WERI-Rb-1 (cell line): ENCODE measurements at regions not wholly inside any gene's neighbourhood (a gene's known extent, or its start where the extent isn't known, plus 50 kb on each side); places are given as distances from the start of the nearest gene placed in this dataset.
A peak's percentile ranks its signal among the peaks of the same experiment; 100 is the strongest.

Experiments
- DNase-seq: peaks from one replicate; pipeline ENCODE4 v3.0.0-alpha.2; 2020
- H3K27ac ChIP-seq: fragments of 250-450 bp; sonication (Bioruptor Pico); 2 replicates; pipeline ENCODE4 v1.5.1; 2020; ENCODE audit warnings: mild to moderate bottlenecking, moderate library complexity
- H3K27me3 ChIP-seq: fragments of 250-450 bp; sonication (Bioruptor Pico); 2 replicates; pipeline ENCODE4 v1.5.1; 2021; ENCODE audit warnings: mild to moderate bottlenecking, low read depth, moderate library complexity; ENCODE audit not compliant: insufficient read depth, severe bottlenecking
- H3K36me3 ChIP-seq: fragments of 250-450 bp; sonication (Bioruptor Pico); 2 replicates; pipeline ENCODE4 v1.5.1; 2020; ENCODE audit warnings: mild to moderate bottlenecking, moderate library complexity
- H3K4me3 ChIP-seq: 2 replicates; pipeline ENCODE4 v1.5.1; 2011; ENCODE audit warnings: low read depth, mild to moderate bottlenecking, control low read depth, low read length
- H3K9me3 ChIP-seq: fragments of 250-450 bp; sonication (Bioruptor Pico); 2 replicates; pipeline ENCODE4 v1.5.1; 2021; ENCODE audit warnings: mild to moderate bottlenecking, moderate library complexity; ENCODE audit not compliant: severe bottlenecking
- TF ChIP-seq, protein P1 (sequence below): IDR thresholded peaks from 2 replicates; pipeline ENCODE4 v1.5.1; 2011; ENCODE audit warnings: low read depth, mild to moderate bottlenecking, control low read depth, inconsistent platforms, low read length

DNA sequence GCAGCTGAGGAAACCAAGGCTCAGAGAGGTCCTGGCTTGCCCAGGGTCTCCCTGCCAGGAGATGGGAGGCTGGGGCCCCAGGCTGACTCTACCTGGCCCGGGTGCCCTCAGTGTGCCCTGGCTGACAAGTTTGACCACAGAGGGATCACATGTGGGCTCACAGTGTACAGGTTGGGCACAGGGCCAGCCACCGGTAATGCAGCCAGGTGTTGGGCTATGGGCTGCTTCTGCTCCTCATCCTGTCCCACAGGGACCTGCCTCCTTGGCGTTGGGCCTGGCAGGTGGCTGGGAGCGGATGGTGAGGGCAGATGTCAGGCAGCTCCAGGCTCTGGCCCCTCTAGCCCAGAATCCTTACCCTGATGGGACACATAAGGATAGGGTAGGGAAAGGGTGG is 250.5 kb downstream of the LOXHD1 start:
- H3K4me3 ChIP-seq, result no peak overlapping the region
- no peak for DNase-seq
- H3K36me3 ChIP-seq, result no peaks in the 10 kb centered on the region
- H3K27ac ChIP-seq, result no peak overlapping the region
- TF ChIP-seq, protein P1, sequence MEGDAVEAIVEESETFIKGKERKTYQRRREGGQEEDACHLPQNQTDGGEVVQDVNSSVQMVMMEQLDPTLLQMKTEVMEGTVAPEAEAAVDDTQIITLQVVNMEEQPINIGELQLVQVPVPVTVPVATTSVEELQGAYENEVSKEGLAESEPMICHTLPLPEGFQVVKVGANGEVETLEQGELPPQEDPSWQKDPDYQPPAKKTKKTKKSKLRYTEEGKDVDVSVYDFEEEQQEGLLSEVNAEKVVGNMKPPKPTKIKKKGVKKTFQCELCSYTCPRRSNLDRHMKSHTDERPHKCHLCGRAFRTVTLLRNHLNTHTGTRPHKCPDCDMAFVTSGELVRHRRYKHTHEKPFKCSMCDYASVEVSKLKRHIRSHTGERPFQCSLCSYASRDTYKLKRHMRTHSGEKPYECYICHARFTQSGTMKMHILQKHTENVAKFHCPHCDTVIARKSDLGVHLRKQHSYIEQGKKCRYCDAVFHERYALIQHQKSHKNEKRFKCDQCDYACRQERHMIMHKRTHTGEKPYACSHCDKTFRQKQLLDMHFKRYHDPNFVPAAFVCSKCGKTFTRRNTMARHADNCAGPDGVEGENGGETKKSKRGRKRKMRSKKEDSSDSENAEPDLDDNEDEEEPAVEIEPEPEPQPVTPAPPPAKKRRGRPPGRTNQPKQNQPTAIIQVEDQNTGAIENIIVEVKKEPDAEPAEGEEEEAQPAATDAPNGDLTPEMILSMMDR, result no peak
- H3K27me3 ChIP-seq, result no peaks in the 10 kb centered on the region
- no peaks in the 10 kb centered on the region for H3K9me3 ChIP-seq

DNA sequence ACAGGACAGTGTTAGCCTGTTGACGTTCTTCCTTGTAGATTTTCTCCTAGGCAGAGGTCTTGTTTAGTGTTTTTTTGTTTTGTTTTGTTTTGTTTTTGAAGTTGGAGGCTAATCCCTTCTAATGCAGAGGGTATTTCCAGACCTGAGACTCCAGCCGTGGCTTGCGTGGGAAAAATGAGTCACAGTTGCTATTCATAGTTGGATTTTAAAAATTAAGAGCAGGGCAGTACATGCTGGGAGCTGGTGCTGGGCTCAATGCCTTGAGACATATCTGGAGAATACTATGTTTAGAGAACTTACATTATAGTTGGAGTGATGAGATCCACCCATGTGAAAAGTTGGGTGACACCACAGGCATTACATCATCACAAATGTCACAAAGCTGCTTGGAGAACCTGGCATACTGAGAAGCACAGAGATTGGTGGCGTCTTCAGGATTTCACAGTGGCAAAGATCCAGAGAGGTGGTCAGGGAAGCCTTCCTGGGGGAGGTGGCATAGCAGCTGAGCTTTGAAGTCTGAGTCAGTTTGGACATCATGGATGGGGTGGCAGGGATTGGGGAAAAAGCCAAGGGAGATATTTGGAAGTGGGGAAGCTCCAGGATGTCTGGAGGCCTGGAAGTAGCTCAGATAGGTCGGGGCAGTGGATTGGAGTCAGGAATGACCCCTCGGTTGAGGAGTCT is 249.4 kb downstream of the LOXHD1 start:
- no peaks in the 10 kb centered on the region for H3K36me3 ChIP-seq
- no peak for DNase-seq
- H3K27ac ChIP-seq, result peak overlapping the region; percentile 18; the same call in 1 of the 2 replicates
- TF ChIP-seq, protein P1, result no peak
- no peak overlapping the region for H3K4me3 ChIP-seq
- no peaks in the 10 kb centered on the region for H3K27me3 ChIP-seq
- H3K9me3 ChIP-seq, result no peaks in the 10 kb centered on the region

DNA sequence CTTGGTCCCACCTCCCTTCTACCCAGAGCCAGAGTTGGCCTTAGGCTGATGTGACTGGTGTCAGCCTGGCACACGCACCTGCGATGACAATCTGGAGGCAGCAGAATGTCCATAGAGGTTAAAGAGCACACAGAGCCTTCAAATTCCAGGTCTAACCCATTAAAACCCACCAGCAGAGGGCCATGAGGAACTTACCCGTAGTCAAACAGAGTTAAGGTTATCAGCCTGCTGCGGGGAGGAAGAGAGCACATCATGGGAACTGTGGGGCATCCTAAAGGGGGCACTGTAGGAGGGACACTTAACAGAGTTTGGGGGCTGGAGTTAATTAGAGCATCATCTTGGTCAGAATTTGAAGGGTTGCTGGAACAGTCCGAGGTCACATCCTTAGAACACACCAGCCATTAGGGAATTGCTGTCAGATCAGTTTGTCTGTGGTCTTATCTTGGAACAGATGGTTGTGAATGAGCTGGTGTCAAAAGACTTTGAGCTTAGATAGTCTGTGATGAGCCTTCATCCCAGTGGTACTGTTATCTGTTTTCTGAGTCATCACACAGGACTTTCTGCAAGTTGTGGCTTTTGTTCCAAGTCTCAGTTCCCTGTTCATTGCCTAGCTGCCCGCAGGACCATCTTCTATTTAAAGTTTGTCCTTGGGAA is 248.6 kb downstream of the LOXHD1 start:
- Histone ChIP-seq H3K27me3 (no peaks in the 10 kb centered on the region), H3K36me3 (no peaks in the 10 kb centered on the region), H3K27ac (no peak overlapping the region), H3K4me3 (no peak overlapping the region), H3K9me3 (no peaks in the 10 kb centered on the region)
- TF ChIP-seq, protein P1, result peak; percentile 63
- DNase-seq, result peak; percentile 66

DNA sequence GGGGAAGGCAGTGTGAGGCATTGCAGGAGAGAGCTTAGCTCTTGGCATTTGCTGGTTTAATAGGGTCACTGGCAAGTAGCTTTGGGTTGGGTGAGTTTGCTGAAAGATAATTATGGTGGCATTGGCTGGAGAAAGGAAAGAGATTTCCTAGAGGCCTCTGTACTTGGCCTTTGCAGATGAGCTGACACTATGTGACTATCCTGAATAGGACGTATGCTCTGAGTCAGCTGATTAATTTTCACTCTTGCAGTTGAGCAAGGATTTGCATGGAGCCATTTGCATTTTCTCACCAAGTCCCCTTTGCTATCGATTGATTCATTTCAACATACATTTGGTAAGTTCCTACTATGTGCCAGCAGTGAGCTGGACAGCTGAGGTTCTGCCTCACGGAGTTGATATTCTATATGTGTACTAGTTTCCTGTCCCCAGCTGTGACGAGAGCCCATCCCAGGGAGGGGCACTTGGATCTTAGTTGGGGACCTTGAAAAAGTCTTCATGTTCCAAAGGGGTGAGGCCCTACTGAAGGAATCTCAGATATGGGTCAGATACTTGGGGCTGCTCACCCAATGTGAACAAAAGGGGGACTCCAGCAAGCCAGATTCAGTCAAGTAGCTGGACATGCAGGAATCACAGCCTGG is 245.7 kb downstream of the LOXHD1 start:
- Histone ChIP-seq H3K27me3 (no peaks in the 10 kb centered on the region), H3K27ac (peak overlapping the region; percentile 46), H3K36me3 (no peaks in the 10 kb centered on the region), H3K9me3 (no peaks in the 10 kb centered on the region), H3K4me3 (no peak overlapping the region)
- TF ChIP-seq, protein P1, result no peak
- DNase-seq, result no peak

DNA sequence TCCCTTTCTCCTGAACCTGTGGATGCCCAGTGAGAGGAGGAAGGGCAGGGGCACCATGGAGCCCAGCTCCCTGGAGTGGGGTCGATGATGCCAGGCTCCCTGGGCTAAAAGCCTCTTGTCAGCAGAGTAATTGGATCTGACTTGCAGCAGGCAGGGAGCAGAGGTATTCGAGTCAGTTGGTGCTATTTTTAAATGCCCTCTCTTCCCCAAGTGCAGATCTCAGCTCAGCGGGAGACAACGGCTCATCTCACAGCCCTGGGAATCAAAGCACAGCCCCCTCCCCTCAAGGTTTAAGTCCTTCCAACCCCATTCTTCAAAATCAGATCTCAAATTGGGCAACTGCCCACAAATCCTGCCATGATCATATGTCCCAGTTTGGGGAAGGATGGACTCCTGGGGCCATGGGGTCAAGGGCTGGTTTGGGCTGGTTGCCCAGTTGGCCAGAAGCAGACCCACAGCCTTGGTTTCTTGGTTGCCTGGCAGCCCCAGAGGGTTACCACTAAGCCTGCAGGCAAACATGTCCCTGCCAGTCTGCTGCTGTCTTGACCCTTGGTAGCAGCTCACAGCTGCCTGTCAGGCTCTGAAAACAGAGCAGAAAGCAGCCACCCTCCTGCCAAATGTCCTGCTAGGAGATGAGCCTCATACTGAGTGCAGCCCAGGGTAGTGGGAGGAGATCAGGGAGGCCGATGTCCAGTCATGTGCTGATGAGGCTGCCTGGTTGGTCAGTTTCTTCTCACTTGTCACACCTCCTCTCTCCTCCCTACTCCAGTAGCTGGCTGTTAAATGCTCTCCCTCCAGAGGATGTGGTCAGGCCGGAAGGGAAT is 244.9 kb downstream of the LOXHD1 start:
- H3K27me3 ChIP-seq, result no peaks in the 10 kb centered on the region
- H3K4me3 ChIP-seq, result no peak overlapping the region
- TF ChIP-seq, protein P1, result no peak
- DNase-seq, result peak; percentile 67
- no peaks in the 10 kb centered on the region for H3K36me3 ChIP-seq
- H3K27ac ChIP-seq, result peak overlapping the region; percentile 46
- no peaks in the 10 kb centered on the region for H3K9me3 ChIP-seq
